Neural cell (in vitro differentiated cells): ENCODE measurements at regions not wholly inside any gene's neighbourhood (a gene's known extent, or its start where the extent isn't known, plus 50 kb on each side); places are given as distances from the start of the nearest gene placed in this dataset.

ENCODE experiments used
- EP300 ChIP-seq: fragments of 450-650 bp; conservative IDR thresholded peaks from 2 replicates; pipeline ENCODE4 v1.6.1; 2014; ENCODE audit warnings: antibody characterized with exemption, mild to moderate bottlenecking, moderate library complexity; ENCODE audit not compliant: poor library complexity, severe bottlenecking
- EZH2 ChIP-seq: fragments of 200-600, 300-800 bp; shearing (Covaris generic), sonication (generic); IDR thresholded peaks from 2 replicates; pipeline ENCODE4 v1.6.1; 2014; ENCODE audit warnings: antibody characterized with exemption, low read length, borderline replicate concordance, mild to moderate bottlenecking; ENCODE audit not compliant: insufficient read depth, poor library complexity, severe bottlenecking
- POLR2AphosphoS5 ChIP-seq: IDR thresholded peaks from 2 replicates; pipeline ENCODE4 v1.6.1; 2012
- TAF1 ChIP-seq: IDR thresholded peaks from 2 replicates; pipeline ENCODE4 v1.6.1; 2012; ENCODE audit warnings: low read depth
- TF ChIP-seq, protein P1 (sequence below): fragments of 450-650 bp; IDR thresholded peaks from 2 replicates; pipeline ENCODE4 v1.5.1; 2014; ENCODE audit warnings: antibody characterized with exemption, mild to moderate bottlenecking, moderate library complexity; ENCODE audit not compliant: poor library complexity, severe bottlenecking

DNA sequence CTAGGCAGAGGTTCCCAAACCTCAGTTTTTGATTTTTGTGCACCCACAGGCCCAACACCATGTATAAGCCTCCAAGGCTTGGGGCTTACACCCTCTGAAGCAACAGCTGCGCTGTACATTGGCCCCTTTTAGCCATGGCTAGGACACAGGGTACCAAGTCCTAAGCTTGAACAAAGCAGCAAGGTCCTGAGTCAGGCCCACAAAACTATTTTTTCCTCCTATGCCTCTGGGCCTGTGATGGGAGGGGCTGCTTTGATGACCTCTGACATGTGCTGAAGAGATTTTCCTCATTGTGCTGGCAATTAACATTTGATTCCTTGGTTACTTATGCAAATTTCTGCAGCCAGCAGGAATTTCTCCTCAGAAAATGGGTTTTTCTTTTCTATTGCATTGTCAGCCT lies 262.2 kb upstream of the CEP162 start:
- TF ChIP-seq POLR2AphosphoS5 (no peak), TAF1 (no peak), EZH2 (no peak), EP300 (no peak)
- TF ChIP-seq, protein P1, sequence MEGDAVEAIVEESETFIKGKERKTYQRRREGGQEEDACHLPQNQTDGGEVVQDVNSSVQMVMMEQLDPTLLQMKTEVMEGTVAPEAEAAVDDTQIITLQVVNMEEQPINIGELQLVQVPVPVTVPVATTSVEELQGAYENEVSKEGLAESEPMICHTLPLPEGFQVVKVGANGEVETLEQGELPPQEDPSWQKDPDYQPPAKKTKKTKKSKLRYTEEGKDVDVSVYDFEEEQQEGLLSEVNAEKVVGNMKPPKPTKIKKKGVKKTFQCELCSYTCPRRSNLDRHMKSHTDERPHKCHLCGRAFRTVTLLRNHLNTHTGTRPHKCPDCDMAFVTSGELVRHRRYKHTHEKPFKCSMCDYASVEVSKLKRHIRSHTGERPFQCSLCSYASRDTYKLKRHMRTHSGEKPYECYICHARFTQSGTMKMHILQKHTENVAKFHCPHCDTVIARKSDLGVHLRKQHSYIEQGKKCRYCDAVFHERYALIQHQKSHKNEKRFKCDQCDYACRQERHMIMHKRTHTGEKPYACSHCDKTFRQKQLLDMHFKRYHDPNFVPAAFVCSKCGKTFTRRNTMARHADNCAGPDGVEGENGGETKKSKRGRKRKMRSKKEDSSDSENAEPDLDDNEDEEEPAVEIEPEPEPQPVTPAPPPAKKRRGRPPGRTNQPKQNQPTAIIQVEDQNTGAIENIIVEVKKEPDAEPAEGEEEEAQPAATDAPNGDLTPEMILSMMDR = no peak
